Loucy (cell line): ENCODE measurements at regions not wholly inside any gene's neighbourhood (a gene's known extent, or its start where the extent isn't known, plus 50 kb on each side); places are given as distances from the start of the nearest gene placed in this dataset.

ENCODE experiments used
- CTCF ChIP-seq: fragments of 200-600 bp; sonication (generic); conservative IDR thresholded peaks from 2 replicates; pipeline ENCODE4 v1.5.1; 2014; ENCODE audit warnings: mild to moderate bottlenecking, antibody characterized with exemption, low read length
- EZH2phosphoT487 ChIP-seq: fragments of 200-600 bp; IDR thresholded peaks from 2 replicates; pipeline ENCODE4 v1.6.1; 2018; ENCODE audit warnings: antibody characterized with exemption, mild to moderate bottlenecking, moderate library complexity, borderline replicate concordance

DNA sequence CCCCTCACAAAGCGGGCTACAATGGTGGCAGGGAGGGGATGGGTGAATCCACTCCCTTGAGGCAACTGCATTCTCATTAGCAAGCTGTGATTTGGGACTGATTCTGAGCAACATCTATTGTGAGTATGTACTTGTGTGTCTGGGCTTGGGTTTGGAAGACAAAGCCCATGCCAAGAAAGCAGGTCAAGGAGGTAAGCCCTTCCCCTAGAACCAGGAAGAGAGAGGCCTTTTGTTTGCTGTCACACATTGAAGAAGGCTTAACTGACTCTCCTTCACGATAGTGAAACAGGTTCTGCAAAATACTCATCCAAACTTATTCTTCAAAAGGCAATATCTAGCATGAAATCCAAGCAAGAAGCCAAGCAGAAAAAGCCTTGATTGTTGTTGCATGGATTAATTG lies 403.1 kb upstream of the ID4 start:
- TF ChIP-seq CTCF (no peak), EZH2phosphoT487 (no peak)
